T-helper 1 cell treated with Interleukin-12 subunit alpha and Interleukin-12 subunit beta and Interleukin-4 antibody, amounts not matched to agents 30 ng/mL and 1 ng/mL, for 36 hours (primary cell): ENCODE measurements at regions not wholly inside any gene's neighbourhood (a gene's known extent, or its start where the extent isn't known, plus 50 kb on each side); places are given as distances from the start of the nearest gene placed in this dataset.

Experiments used
- intact Hi-C: fragments of 100-400 bp; cut with micrococcal nuclease; formaldehyde crosslinking; loops from one replicate; pipeline ENCODE4 v1.15.1; 2024

GRCh38 chr12:4056910-4057845, 184.0 kb upstream of the PARP11 start:
- intact Hi-C loops: loop anchor here (10.0 kb wide), 1 partner anchor 52 kb away; no protein-coding TSS in a partner anchor

- intact Hi-C loops: loop anchor here (10.0 kb wide), 1 partner anchor 50 kb away; no protein-coding TSS in a partner anchor
Observed at GRCh38 chr12:4054630-4055029, 181.4 kb upstream of the PARP11 start.

- intact Hi-C loops: loop anchor here (10.0 kb wide), 1 partner anchor 48 kb away; no protein-coding TSS in a partner anchor
Observed at GRCh38 chr12:4052691-4053090, 179.5 kb upstream of the PARP11 start.

- intact Hi-C loops: loop anchor here (10.0 kb wide), 1 partner anchor 47 kb away; no protein-coding TSS in a partner anchor
Observed at GRCh38 chr12:4051596-4051995, 178.4 kb upstream of the PARP11 start.

- intact Hi-C loops: loop anchor here (10.0 kb wide), 1 partner anchor 46 kb away; no protein-coding TSS in a partner anchor
Observed at GRCh38 chr12:4050340-4050739, 177.1 kb upstream of the PARP11 start.

- intact Hi-C loops: loop anchor here (10.0 kb wide), 1 partner anchor 45 kb away; no protein-coding TSS in a partner anchor
Observed at GRCh38 chr12:4049298-4050080, 176.3 kb upstream of the PARP11 start.

GRCh38 chr12:4047421-4047820, 174.2 kb upstream of the PARP11 start:
- intact Hi-C loops: no loop called here

GRCh38 chr12:4046495-4046840, 173.3 kb upstream of the PARP11 start:
- intact Hi-C loops: no loop called here

- intact Hi-C loops: no loop called here
Observed at GRCh38 chr12:4045786-4046494, 172.7 kb upstream of the PARP11 start.

- intact Hi-C loops: no loop called here
Observed at GRCh38 chr12:4044736-4045730, 171.8 kb upstream of the PARP11 start.

GRCh38 chr12:4044101-4044500, 170.9 kb upstream of the PARP11 start:
- intact Hi-C loops: no loop called here

- intact Hi-C loops: no loop called here
Observed at GRCh38 chr12:4041187-4041885, 168.1 kb upstream of the PARP11 start.

GRCh38 chr12:4039931-4040330, 166.7 kb upstream of the PARP11 start:
- intact Hi-C loops: no loop called here

- intact Hi-C loops: loop anchor here (1.0 kb wide), 1 partner anchor 153 kb away; no protein-coding TSS in a partner anchor
Observed at GRCh38 chr12:4037747-4038312, 164.6 kb upstream of the PARP11 start.

GRCh38 chr12:4036671-4037271, 163.6 kb upstream of the PARP11 start:
- intact Hi-C loops: loop anchor here (1.0 kb wide), 1 partner anchor 151 kb away; no protein-coding TSS in a partner anchor

- intact Hi-C loops: no loop called here
Observed at GRCh38 chr12:4034921-4035320, 161.7 kb upstream of the PARP11 start.

GRCh38 chr12:4032924-4033615, 159.9 kb upstream of the PARP11 start:
- intact Hi-C loops: no loop called here
